ENCODE measurements at regions not wholly inside any gene's neighbourhood (a gene's known extent, or its start where the extent isn't known, plus 50 kb on each side); places are given as distances from the start of the nearest gene placed in this dataset.

DNA sequence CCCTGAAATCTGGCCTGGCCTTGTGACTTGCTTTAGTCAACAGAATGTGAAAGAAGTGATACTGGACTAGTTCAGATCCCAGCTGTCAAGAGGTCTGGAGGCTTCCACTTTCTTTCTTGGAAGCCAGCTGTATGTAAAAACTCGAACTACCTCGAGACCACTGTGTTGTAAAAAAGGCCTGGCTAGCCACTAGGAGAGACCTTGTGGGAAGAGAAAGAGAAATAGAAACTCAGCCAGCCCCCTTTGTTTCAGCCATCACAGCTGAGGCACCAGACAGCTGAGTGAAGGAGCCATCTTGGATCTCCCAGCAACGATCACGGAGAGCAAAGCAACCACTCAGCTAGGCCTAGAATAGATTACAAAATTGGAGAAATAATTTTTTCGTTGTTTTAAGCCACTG is 324.9 kb upstream of the TCF4 start:
- Histone ChIP-seq H3K36me3 (no peaks in the 10 kb centered on the region), H3K4me3 (no peak overlapping the region), H3K27ac (no peak overlapping the region), H3K9me3 (no peaks in the 10 kb centered on the region), H3K27me3 (no peaks in the 10 kb centered on the region), H3K4me1 (no peaks in the 10 kb centered on the region)
- WGBS, 2 donors = 85 to 90% methylated on average over 5 of the region's 5 CpGs
- FAIRE-seq (no peak), DNase-seq (no peak), ATAC-seq (no peak)
- TF ChIP-seq, protein P1, sequence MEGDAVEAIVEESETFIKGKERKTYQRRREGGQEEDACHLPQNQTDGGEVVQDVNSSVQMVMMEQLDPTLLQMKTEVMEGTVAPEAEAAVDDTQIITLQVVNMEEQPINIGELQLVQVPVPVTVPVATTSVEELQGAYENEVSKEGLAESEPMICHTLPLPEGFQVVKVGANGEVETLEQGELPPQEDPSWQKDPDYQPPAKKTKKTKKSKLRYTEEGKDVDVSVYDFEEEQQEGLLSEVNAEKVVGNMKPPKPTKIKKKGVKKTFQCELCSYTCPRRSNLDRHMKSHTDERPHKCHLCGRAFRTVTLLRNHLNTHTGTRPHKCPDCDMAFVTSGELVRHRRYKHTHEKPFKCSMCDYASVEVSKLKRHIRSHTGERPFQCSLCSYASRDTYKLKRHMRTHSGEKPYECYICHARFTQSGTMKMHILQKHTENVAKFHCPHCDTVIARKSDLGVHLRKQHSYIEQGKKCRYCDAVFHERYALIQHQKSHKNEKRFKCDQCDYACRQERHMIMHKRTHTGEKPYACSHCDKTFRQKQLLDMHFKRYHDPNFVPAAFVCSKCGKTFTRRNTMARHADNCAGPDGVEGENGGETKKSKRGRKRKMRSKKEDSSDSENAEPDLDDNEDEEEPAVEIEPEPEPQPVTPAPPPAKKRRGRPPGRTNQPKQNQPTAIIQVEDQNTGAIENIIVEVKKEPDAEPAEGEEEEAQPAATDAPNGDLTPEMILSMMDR (IDR thresholded peaks at IDR 0.05) = no peak
- intact Hi-C loops (cut with DNase I) = no loop called here

DNA sequence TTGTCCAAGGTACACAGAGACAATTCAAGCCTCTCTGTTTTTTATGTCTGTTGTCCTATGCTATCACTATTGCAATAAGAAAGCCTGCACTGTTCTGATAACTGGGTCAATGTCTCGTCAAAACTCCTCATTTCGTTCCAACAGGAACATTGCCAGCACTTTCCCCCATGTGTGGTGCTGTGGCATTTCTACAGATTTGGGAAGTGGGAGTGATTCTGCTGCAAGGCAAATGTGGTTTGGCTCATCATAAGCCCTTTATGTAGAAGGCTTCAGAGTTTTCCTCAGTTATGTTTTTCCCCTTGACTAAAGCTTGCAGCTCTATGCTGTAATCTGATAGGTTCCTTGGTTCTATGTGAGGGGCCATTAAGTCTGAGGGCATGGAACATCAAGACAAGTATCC is 324.1 kb upstream of the TCF4 start:
- no peak for FAIRE-seq

DNA sequence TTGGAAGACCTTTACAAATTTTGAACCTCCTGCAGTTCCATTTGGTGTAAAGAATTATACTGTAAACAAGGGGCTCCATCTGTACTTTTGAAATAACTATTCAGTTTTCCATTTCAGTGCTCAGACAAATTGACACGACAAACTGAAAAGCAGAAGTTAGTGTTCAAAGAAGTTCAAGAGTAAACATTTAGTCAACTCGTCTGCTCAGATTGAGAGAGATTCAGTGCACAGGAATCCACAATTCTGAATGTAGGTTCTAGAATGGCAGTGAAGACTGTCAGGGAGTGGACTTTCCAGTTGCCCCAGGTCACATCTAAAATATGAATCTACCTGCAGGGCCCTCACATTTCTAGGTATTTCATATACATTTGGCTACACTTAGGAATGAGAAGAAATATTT is 322.3 kb upstream of the TCF4 start:
- no peak for ATAC-seq
- Histone ChIP-seq H3K36me3 (no peaks in the 10 kb centered on the region), H3K27ac (no peak overlapping the region), H3K4me1 (no peaks in the 10 kb centered on the region), H3K4me3 (no peak overlapping the region), H3K27me3 (no peaks in the 10 kb centered on the region), H3K9me3 (no peaks in the 10 kb centered on the region)
- 70 to 80% methylated on average over 2 of the region's 2 CpGs for WGBS, 2 donors
- FAIRE-seq = no peak
- intact Hi-C loops (cut with DNase I) = no loop called here
- no peak for DNase-seq
- TF ChIP-seq, protein P1 (IDR thresholded peaks at IDR 0.05) = no peak

More for the DNA sequence above, 324.1 kb upstream of the TCF4 start:
- WGBS, 2 donors = 33 to 34% methylated on average over 2 of the region's 2 CpGs
- TF ChIP-seq, protein P1 (IDR thresholded peaks at IDR 0.05) = no peak
- Histone ChIP-seq H3K4me1 (no peaks in the 10 kb centered on the region), H3K36me3 (no peaks in the 10 kb centered on the region), H3K27me3 (no peaks in the 10 kb centered on the region), H3K27ac (no peak overlapping the region), H3K4me3 (no peak overlapping the region), H3K9me3 (no peaks in the 10 kb centered on the region)
- intact Hi-C loops (cut with DNase I) = no loop called here
- DNase-seq = no peak
- no peak for ATAC-seq

DNA sequence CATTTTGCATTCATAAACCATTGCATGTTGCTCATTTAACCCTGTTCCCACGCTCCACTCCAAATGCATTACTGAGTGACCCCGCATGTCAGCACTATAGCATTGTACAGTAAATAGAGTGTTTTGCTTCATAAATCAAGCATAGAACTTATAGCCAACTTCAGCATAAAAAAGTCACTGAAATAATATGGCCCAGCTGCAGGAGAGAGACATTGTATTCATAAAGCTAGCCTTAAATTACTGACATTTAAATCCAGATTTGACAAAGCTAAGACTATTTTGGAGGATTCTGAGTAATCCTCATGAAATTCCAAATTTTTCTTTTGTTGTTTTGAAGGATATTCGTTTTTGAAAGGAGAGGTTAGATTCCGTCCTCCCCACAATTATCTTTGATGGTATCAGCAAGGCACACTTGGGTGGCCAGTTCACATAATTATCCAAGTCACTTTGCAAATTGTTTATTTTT is 320.9 kb upstream of the TCF4 start:
- Histone ChIP-seq H3K36me3 (no peaks in the 10 kb centered on the region), H3K27me3 (no peaks in the 10 kb centered on the region), H3K27ac (no peak overlapping the region), H3K9me3 (no peaks in the 10 kb centered on the region), H3K4me1 (no peaks in the 10 kb centered on the region), H3K4me3 (no peak overlapping the region)
- 66 to 72% methylated on average over 4 of the region's 4 CpGs for WGBS, 2 donors
- intact Hi-C loops (cut with DNase I) = no loop called here
- no peak for DNase-seq
- TF ChIP-seq, protein P1 (IDR thresholded peaks at IDR 0.05) = no peak
- no peak for FAIRE-seq
- ATAC-seq = no peak

DNA sequence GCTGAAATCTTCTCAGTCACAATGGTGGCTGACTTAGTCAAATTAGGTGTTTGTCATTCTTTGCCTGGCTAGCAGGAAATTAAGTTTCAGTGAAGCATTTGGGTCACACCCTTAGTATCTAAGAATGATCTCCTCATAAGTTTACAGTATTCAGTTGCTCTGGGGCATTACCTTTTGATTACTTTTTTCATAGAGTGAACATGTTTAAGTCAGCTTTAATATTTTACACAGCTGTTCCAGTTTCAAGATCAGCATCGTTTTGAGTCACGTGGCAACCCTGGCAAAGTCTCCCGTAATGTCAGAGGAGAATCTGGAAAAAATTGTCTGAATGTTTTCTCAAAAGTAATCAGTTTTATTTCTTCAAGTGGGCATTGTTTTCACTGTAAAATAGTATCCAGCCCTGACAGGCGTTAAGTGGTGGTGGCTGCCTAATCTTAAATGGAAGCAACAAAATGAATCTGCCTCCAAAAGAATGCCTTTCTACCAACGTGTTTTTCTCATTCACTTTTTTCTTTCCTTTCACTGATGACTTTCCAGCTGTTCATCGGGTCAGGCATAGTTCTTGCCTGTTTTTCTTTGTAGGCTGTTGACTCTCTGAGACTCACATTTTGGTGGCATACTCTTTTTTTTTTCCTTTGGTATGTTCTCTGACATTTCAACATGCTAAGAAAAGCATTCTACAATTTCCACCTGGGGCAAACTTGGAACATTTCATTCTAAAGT is 319.6 kb upstream of the TCF4 start:
- Histone ChIP-seq H3K27me3 (no peaks in the 10 kb centered on the region), H3K36me3 (no peaks in the 10 kb centered on the region), H3K4me3 (no peak overlapping the region), H3K4me1 (no peaks in the 10 kb centered on the region), H3K9me3 (no peaks in the 10 kb centered on the region), H3K27ac (no peak overlapping the region)
- 29 to 30% methylated on average over 6 of the region's 6 CpGs for WGBS, 2 donors
- TF ChIP-seq, protein P1 (IDR thresholded peaks at IDR 0.05) = no peak
- FAIRE-seq (no peak), ATAC-seq (no peak), DNase-seq (no peak)
- intact Hi-C loops (cut with DNase I) = no loop called here

Data from pancreas (tissue), 10 donors.